ENCODE measurements at regions not wholly inside any gene's neighbourhood (a gene's known extent, or its start where the extent isn't known, plus 50 kb on each side); places are given as distances from the start of the nearest gene placed in this dataset.

DNA sequence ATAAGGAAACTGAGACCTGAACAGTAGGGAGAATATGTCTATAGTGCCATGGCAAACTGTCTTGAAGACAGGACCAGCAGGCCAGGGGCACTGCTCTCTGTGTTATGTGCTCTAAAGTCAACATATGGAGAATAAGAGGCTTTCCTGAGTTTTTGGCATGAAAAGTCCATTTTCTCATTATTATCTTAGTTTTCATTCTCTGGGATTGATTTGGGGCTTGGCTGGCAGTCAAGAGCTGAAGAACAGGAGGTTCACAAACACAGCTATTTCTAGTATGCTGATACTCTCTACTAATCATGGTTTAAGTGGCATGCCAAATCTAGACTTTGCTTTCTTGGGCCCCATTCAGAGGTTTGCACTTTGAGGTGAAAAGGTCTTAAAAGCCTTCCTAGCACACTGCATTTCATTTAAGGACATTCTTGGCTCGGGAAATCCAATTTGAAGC lies 404.4 kb downstream of the ZNF608 start:
- no peak for TF ChIP-seq CTCF (IDR thresholded peaks at IDR 0.05; ENCODE audit: extremely low read depth, insufficient read depth, missing control alignments)
- DNase-seq (ENCODE audit: low spot score), result no peak
- in situ Hi-C loops (cut with MboI; ENCODE audit: low pct_unique_long_range_greater_than_20kb, low sequenced_read_pairs, unreplicated experiment), result no loop called here

DNA sequence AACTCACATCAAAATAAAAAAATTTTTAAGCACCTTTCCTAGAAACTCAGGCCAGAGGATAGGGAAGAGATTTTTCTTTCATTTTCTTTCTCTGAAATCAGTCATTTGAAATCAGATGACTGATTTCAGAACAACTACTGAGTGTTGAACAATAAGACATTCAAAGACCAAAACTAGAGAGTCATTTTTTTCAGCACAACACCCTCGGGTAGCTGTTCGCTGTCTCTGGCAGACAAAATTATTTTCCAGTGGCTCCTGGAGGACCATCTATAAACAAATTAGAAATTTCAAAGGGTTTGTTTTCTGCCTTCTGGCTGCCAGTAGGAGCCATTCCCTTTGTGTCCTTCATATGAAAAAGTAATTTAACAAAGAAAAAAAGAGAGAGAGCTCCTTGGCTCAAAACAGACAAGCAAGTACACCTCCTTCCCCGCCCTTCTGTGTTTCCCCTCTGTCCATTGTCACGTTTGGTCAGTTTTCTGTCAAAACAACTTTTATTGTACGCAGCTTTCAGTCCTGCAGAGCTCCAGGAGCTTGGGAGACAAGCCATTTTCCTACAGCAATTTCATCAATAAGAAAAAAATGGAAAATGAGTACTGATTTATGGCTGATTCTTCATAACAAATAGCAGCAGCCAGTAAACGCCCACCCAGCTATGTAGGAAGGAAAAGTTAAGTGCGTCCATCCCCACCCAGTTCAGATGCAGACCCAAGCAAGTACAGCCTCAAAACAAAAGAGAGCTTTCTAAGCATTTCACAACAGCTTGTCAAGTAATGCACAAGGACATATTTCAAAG lies 405.2 kb downstream of the ZNF608 start:
- no peak for TF ChIP-seq CTCF (IDR thresholded peaks at IDR 0.05; ENCODE audit: extremely low read depth, insufficient read depth, missing control alignments)
- in situ Hi-C loops (cut with MboI; ENCODE audit: low pct_unique_long_range_greater_than_20kb, low sequenced_read_pairs, unreplicated experiment), result no loop called here

GRCh38 chr5:124337996-124338395 lies 408.4 kb downstream of the ZNF608 start:
- in situ Hi-C loops (cut with MboI; ENCODE audit: low pct_unique_long_range_greater_than_20kb, low sequenced_read_pairs, unreplicated experiment), result no loop called here
- DNase-seq (ENCODE audit: low spot score), result no peak
- TF ChIP-seq CTCF (IDR thresholded peaks at IDR 0.05; ENCODE audit: extremely low read depth, insufficient read depth, missing control alignments), result no peak

More for the DNA sequence above, 405.2 kb downstream of the ZNF608 start:
- no peak for DNase-seq (ENCODE audit: low spot score)

- no peak for TF ChIP-seq CTCF (IDR thresholded peaks at IDR 0.05; ENCODE audit: extremely low read depth, insufficient read depth, missing control alignments)
- in situ Hi-C loops (cut with MboI; ENCODE audit: low pct_unique_long_range_greater_than_20kb, low sequenced_read_pairs, unreplicated experiment), result no loop called here
- no peak for DNase-seq (ENCODE audit: low spot score)
These were observed 413.0 kb downstream of the ZNF608 start for GRCh38 chr5:124333298-124333979.

DNA sequence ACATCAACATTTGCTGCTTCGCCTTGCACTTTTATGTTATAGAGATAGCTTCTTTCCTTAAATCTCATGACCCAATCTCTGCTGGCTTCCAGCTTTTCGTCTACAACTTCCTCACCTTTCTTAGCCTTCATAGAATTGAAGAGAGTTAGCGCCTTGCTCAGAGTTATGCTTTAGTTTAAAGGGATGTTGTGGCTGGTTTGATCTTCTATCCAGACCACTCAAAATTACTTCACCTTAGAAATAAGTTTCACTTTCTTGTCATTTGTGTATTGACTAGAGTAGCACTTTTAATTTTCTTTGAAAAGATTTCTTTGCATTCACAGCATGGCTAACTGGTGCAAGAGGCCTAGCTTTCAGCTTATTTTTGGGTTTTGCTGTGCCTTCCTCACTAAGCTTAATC lies 414.2 kb downstream of the ZNF608 start:
- TF ChIP-seq CTCF (IDR thresholded peaks at IDR 0.05; ENCODE audit: extremely low read depth, insufficient read depth, missing control alignments), result no peak
- in situ Hi-C loops (cut with MboI; ENCODE audit: low pct_unique_long_range_greater_than_20kb, low sequenced_read_pairs, unreplicated experiment), result no loop called here

GRCh38 chr5:124330595-124331220 lies 415.7 kb downstream of the ZNF608 start:
- no peak for DNase-seq (ENCODE audit: low spot score)
- no peak for TF ChIP-seq CTCF (IDR thresholded peaks at IDR 0.05; ENCODE audit: extremely low read depth, insufficient read depth, missing control alignments)
- in situ Hi-C loops (cut with MboI; ENCODE audit: low pct_unique_long_range_greater_than_20kb, low sequenced_read_pairs, unreplicated experiment), result no loop called here

More for the DNA sequence above, 414.2 kb downstream of the ZNF608 start:
- DNase-seq (ENCODE audit: low spot score), result no peak
